B cell (primary cell): ENCODE measurements at regions not wholly inside any gene's neighbourhood (a gene's known extent, or its start where the extent isn't known, plus 50 kb on each side); places are given as distances from the start of the nearest gene placed in this dataset.

Source experiments
- CTCF ChIP-seq: fragments of 200-600 bp; IDR thresholded peaks from one replicate; pipeline ENCODE4 v1.8.0; 2022; ENCODE audit warnings: antibody characterized with exemption, mild to moderate bottlenecking
- EZH2 ChIP-seq: IDR thresholded peaks from 2 replicates; pipeline ENCODE4 v1.6.1; 2012; ENCODE audit warnings: borderline replicate concordance, low read depth, mild to moderate bottlenecking, moderate library complexity, low read length; ENCODE audit not compliant: insufficient read depth, poor library complexity, severe bottlenecking

DNA sequence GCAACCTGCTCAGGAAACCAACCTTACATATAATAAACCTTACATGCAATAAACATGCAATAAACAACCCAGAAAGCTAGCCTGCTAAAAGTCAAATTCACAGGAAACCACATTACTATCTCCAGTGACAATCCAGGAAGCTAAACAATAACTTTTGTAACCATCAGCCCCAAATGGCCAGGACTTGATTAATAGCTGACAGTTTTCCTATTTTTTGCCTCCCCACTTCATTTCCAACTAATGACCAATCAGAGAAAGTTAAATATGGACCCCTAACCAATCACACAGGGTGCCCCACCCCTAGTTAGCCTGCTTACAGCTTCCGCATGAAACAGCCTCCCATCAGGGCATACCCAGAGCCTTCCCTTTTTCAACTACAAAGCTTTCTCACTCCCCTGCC is 152.2 kb upstream of the LMNTD1 start:
- TF ChIP-seq CTCF (no peak), EZH2 (no peak)
